SIG-M5 treated with dmso at 0.1 percent for 504 hours (cell line): ENCODE measurements at regions not wholly inside any gene's neighbourhood (a gene's known extent, or its start where the extent isn't known, plus 50 kb on each side); places are given as distances from the start of the nearest gene placed in this dataset.

ENCODE experiments used
- DNase-seq: peaks from one replicate; lab custom pipeline; 2025; ENCODE audit not compliant: unreplicated experiment; lab: John Stamatoyannopoulos, UW

DNA sequence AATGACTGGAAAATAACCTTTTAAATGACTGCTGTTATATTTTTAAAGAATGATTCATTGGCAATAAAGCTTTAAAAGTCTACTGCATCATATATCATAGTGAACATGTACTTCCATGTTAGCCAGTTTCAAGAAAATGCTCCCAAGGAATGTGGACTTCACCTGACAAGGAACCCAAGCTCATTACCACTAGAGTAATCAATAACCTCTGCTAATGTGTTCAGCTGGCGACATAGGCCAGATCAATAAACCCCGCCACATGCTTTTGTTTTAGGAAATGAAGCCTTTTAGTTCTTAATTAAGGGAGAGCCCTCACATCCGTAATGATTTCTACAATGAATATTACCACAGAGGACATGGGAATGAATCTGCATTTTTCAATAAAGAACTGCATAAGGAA, 1219.9 kb upstream of the CNTN5 start:
- no peak for DNase-seq

DNA sequence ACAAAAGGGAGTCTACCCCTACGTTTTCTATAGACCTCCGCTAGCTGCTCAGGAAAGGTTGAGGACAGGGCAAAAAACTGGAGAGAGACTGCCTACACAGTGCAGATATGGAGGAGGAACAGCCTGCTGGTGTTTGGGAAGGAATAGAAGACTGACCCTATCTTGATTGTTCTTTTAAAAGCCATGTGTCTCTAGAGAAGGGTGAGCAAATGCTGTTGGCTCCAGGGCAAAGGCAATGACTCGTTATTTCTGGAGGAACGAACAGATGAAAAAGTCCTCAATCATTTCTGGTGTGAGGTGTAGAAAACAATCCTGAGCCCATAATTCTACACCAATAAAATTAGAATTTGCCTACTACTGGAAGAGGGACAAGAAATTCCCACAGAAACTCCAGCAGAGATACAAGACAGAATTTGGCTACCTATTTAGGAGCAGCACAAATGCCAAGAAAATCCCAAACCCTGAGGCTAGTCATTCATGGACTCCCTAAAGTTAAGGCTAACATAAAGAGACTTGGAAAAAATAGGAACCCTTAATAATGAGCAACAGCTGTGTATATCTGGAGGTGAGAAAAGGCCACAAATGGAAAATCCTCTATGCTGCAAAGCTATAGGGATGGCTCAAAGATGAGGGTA, 1206.3 kb upstream of the CNTN5 start:
- DNase-seq: no peak

DNA sequence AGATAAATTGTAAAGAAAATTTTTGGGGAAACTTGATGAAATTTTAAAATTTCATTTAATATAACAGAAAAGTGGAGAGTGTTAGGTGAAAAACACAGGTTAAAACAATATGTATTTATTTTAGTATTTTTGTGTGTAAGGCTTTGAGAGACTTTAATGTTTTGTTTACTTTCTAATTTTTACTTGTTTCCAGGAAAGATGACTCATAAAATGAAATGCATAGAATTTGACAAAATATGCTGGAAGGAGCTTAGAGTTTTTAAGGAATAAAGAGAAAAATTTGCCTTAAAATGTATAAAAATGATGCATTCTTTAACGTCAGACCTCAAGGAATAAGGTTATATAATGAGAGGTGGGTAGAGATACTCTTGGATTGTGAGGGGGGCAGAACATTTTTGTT, 1205.1 kb upstream of the CNTN5 start:
- DNase-seq: no peak

DNA sequence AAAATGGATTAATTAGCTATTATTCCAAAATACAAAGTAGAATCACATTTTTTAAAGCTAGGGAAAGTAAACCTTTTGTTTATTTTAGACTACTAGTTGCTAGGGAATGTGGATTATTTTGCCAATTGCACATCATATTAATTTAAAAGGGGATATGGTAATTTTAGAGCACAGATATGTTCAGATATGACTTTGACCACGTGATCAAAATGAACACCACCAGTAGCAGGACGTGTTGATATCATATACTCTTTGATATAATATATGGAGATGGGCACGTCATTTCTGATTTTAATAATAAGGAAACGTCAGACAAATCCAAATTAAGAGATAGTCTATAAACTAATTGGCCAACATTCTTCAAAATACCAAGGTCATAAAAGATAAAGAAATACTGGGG, 1188.3 kb upstream of the CNTN5 start:
- no peak for DNase-seq

DNA sequence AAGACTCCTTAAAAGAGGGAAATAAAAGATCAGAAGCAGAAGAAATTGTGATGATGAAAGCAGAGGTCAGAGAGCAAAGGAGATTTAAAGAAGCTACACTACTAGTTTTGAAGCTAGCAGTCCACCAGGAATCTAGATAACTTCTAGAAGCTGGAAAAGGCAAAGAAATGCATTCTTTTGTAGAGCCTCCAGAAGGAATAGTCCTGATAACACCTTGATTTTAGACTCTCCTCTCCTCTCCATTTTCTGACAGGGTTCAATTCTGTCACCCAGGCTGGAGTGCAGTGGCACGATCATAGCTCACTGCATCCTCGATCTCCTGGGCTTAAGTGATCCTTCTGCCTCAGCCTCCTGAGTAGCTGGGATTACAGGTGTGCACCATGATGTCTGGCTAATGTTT, 1187.3 kb upstream of the CNTN5 start:
- DNase-seq: no peak

DNA sequence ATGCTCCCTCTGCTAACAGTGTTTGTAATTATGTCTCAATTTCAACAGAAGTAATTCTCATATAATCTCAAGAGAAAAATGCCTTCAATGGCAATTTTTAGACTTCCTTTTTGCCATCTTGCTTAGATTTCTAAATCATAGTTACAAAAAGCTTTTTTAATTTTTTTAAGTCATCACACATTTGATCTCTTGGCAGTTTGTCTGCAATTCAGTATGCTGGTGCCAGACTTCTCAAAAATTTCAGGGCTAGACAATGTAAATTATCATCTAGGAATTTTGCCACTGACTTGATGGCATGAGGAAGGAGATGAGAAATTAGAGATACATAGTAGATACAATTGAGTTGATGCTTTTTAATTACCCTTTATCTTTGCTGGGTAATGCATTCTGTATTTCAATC, 1176.7 kb upstream of the CNTN5 start:
- no peak for DNase-seq

DNA sequence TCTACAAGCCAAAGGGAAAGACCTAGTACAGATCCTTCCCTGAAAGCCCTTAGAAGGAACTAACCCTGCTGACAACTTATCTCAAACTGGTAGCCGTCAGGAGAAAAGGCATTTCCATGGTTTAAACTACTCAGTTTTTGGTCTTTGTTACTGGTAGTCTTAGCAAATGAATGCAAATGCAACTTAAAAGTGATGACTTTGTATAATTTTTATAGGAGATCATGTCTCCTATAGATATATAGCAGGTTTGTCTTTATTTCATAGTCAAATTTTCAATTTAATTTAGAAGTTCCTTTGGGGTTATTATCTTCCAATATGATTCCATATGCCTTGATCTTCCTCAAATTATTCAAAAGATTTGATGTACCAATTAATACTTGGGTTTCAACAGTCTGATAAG, 1173.0 kb upstream of the CNTN5 start:
- no peak for DNase-seq

DNA sequence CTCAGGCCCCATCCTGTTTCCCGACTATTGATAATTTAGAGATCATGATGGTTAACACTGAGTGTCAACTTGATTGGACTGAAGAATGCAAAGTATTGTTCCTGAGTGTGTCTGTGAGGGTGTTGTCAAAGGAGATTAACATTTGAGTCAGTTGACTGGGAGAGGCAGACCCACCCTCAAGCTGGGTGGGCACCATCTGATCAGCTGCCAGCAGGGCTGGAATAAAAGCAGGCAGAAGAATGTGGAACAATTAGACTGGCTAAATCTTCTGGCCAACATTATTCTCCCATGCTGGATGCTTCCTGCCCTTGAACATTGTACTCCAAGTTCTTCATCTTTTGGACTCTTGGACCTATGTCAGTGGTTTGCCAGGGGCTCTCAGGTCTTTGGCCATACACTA, 1170.0 kb upstream of the CNTN5 start:
- DNase-seq: no peak

DNA sequence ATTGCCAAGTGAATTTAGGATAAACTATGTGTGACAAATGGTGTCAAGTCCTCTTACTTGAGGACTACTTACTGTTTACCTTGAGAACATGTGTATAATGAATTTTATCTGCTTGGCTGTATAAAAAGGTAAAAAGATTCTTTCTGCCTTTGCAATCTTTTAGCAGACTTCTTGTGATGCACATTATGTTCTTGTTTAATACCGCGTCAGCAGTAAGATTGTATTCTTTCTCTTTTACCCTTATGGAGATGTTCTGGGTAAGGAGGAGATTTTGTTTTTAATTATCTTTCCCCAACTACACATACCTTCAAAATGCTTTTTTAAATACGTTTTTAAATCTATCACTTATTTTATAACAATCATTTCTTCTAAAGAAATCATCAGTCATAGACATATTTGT, 1166.4 kb upstream of the CNTN5 start:
- DNase-seq: no peak

DNA sequence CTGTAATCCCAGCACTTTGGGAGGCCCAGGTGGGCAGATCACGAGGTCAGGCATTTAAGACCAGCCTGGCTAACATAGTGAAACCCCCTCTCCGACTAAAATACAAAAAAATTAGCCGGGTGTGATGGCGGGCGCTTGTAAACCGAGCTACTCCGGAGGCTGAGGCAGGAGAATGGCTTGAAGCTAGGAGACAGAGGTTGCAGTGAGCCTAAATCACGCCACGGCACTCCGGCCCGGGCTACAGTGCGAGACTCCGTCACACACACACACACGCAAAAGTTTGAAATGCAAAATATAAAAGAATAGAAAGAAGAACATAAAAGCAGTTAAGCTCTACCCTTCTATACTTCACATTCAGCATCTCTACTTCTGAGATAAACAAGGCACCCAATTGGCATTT, 1165.9 kb upstream of the CNTN5 start:
- DNase-seq: no peak

DNA sequence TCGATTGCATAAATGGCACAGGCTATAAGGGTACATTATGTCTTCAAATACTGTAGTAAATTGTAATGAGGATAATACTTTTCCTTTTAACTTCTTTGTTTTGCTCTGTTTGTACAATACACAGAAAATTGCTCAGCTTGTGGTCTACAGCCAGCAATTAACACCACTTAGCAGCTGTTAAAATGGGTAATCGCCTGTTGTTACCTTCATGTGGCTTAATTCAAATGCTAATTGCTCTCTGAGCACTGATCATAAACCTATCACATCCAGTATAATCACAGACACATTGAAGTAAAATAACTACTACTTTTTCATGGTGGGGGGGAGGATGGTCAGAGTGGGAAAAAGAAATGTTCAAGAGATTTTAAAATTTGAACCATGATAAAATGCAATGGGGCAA, 1164.1 kb upstream of the CNTN5 start:
- no peak for DNase-seq

DNA sequence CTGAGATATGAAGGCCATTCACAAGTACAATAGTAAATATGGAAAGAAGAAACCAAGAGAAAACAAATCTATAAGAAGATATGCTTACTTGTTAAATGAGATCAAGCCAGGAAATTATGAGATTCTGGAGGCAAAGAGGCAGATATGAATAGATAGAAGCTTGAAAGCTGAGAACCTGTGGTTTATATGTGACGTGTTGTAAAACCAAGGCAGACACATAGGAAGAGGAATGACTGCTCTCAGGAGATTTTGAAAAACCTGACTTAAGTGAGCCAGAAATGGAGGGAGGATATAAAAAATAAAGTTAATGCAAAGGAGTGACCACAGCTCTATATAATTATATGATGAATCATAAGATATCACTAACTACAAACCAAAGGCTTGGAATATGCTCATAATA, 1160.5 kb upstream of the CNTN5 start:
- DNase-seq: no peak

DNA sequence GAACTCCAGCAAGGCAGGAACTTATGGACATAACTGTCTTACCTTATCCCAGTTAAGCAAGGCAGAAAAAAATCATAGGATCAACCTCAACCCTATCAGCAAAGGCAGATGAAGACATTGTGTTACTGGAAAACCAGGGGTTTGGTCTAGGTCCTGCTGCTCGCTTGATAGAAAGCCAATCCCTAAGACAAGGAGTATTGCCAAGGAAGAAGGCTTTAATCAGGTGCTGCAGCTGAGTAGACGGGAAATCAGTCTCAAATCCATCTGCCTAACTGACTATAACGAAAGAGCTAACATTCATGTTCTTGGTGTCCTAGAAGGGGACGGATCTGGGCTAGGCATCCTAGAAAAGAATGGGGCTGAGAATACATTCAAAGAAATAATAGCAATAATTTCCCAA, 1158.7 kb upstream of the CNTN5 start:
- no peak for DNase-seq

DNA sequence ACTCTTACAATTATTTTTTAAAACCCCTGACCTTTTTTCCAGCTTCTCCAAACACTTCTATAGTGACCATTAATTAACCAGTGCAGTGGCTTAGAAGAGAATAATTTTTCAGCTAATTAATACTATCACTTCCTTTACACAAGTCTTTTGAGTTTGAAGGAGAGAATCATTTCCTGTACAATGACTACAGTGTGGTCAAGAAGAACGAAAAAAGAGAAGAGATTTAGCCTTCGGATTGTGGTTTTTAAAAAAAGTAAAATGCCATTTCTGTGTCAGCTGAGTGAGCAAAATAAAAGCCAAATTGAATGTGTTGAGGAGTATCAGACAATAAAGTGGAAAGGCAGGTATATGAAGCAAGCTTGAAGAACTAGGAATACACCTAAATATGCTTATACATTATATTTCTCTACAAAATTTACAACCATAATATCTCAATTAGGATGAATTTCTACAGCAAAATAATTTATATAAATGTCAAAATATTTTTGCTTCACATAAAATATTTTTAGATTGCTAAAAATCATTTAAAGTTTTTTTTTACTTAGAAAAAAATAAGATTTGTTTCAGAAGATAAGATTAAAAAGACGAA, 1155.2 kb upstream of the CNTN5 start:
- DNase-seq: no peak

DNA sequence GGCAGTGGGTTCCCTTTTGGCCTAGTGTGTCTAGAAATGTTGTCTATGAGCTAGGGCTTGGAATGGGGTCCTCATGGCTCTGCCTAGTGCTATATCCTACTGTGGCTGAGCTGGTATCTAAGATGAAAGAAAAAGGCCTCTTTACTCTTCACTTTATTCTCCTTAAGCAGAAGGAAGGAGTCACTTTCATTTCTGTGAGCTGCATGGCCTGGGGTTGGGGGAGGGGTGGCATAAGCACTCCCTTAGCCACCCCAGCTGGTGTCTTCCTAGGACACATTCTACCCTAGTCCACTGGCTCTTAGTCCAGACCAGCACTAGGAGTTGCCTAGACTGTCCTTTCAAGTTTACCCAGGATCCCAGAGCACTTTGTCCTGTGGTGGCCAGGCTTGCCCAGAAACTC, 1148.9 kb upstream of the CNTN5 start:
- no peak for DNase-seq

DNA sequence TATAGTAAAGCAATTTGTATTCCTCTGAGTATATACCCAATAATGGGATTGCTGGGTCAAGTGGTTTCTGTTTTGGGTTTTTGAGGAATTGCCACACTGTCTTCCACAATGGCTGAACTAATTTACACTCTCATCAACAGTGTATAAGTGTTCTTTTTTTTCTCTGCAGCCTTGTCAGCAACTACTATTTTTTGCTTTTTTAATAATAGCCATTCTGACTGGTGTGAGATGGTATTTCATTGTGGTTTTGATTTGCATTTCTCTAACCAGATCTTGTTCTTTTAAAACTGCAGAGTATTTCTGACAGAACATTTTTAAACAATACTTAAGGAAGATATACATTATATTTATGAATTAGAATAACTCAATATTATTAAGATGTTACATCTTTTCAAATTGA, 1140.5 kb upstream of the CNTN5 start:
- DNase-seq: no peak

DNA sequence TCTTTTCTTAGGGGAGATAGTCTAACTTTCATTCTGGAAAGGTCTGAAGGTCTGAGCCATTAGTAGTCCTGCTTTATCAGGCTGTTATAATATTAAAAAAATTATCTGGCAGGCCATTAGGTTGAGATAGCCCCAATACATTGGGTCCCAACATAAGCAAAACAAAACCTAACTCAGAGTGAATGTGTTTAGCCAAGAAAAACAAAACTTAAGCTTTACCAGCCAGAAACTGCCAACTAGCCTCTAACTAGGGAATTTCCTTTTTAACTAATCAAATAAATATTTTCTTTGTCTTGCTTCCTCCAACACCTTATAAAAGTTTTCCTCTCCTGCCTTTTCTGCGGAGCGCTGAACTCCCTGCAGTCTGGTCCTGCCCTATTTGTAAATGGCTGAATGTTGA, 1137.7 kb upstream of the CNTN5 start:
- DNase-seq: no peak

DNA sequence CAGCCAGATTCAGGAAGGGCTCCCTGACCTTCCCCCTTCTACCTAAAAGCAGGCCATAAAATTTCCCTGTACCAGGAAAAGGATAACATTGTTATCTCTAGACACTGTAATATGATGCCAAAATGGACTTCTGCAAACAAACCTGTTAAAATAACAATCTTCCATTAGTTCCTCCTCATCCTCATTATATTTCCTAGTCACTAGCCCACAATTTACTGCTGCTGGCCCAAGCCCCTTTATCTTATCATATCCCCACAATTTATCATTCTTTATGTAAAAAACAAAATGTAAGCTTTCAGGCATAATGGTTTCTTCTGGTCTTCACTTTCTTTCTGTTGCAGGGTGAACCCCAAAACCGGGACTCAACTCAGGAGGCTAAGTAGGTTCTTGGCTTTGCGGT, 1132.1 kb upstream of the CNTN5 start:
- DNase-seq: no peak

DNA sequence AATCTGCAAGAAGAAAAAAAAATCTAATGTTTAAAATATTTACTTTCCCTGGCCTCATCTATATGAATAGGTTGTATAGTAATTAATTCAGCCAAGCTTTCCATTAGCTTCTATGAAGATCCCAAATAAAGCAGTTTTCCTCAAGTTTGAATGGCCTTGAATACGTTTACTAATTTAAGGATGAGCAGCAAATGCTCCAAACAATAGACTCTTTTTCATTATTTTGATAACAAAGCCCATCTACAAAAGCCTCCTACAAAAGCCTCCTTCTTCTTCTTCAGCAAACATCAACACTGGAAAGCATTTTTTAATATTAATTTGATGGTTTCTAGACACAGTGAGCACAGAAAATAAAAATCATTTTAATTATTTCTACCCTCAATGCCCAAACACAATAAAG, 1130.3 kb upstream of the CNTN5 start:
- DNase-seq: no peak

DNA sequence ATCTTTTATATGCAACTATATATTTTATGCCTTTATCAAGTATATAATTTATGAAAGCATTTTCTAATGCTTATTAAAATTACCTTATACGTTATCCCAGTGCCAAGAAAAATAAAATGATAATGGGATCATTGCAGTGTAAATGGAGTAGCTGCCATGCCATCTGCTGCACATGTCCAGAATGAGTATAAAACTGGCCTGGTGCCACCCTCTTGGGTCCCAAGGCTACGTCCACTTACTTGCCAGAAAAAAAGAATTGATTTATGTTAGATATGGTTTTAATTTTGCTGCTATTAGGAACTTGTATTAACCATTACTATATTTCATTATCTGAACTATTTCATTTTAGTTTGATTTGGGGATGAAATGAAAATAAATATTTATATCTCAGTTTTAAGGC, 1127.1 kb upstream of the CNTN5 start:
- DNase-seq: no peak

DNA sequence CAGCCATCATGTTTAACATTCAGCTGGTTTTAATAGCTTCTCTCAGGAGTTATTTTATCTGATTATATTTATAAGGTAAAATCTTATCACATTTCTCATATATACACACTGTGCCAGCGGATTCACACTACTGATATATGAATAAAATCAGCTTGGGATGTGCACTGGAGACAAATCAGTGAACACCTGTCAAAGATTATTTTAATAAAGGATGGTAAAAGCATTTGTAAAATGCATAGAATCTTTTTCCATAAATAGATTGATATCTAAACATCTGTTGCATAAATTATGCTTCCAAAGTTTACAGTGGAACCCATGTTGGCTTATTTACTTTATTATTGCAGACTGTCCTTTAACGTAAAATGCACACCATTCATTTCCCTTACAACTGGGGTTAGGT, 1125.8 kb upstream of the CNTN5 start:
- no peak for DNase-seq

DNA sequence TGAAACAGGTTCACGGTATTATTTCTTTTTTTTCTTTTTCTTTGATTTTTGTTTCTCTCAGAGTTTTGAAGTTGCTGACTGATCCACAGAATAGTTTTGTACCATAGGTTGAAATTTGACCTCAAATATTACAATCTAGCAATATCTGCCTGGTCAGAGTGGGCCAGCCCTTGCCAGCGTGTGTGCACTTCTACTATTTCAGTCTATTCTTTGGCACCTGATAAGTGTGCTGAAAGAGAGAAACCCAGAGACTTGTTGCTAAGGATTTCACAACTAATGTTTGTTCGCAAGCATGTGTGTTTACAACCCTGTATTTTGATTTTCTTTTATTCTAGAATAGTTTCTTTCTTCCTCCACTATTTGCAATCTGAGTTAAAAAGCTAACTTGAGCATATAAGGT, 1125.2 kb upstream of the CNTN5 start:
- no peak for DNase-seq

DNA sequence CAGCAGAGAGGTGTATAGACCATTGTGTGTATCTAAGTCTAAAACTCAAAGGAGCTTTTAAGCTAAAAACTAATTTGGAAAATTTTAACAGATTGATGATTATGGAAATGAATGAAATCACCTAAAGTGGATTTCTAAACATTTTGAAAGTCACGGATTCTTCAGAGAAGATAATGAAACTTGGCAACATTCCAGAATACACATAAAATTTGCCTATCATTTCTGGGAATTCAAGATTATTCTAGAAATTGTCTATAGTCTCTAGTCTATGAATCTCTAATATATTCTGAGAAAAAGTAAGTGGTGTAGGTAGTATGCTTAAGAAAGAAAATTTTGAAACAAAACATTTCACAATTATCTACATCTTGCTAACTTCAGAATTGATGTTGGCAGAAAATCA, 1117.9 kb upstream of the CNTN5 start:
- no peak for DNase-seq

DNA sequence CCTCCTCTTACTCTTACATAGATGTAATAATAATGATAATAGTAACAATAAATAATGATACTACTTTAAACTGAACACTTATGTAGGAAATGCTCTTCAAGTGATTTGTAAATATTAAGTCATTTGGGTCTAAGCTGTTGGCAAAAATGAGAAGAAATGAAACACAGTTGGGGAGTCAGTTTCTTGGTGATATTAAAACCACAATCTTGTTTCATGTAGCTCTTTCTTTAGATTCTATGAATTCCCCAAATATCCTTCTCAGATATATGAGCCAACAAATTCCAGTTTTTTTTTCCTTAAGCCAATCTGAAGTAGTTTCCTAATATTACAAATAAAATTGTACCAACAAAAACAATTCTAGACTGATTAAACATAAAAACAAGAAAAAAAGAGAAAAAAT, 1115.6 kb upstream of the CNTN5 start:
- no peak for DNase-seq
